GM12878 (cell line): ENCODE measurements at regions not wholly inside any gene's neighbourhood (a gene's known extent, or its start where the extent isn't known, plus 50 kb on each side); places are given as distances from the start of the nearest gene placed in this dataset.

Experiments
- ASH2L ChIP-seq: fragments of 300-600, 200-600 bp; sonication (generic); IDR thresholded peaks from 2 replicates; pipeline ENCODE4 v1.6.1; 2017; ENCODE audit warnings: low read depth, mild to moderate bottlenecking, borderline replicate concordance
- ETV6 ChIP-seq, 2 experiments: fragments of 450-650 bp in 1 of 2; IDR thresholded peaks in 1 of 2; conservative IDR thresholded peaks in 1 of 2; 2 replicates each; pipeline ENCODE4 v1.6.1; 2014; ENCODE audit warnings: antibody characterized with exemption in 1 of 2, borderline replicate concordance in 1 of 2, low read depth in 1 of 2, mild to moderate bottlenecking in 1 of 2, moderate library complexity in 1 of 2
- EZH2 ChIP-seq: IDR thresholded peaks from 2 replicates; pipeline ENCODE4 v1.6.1; 2012; ENCODE audit warnings: low read depth, mild to moderate bottlenecking, control low read depth, inconsistent platforms, low read length, borderline replicate concordance; ENCODE audit not compliant: control insufficient read depth
- GATAD2B ChIP-seq: fragments of 450-650 bp; conservative IDR thresholded peaks from 2 replicates; pipeline ENCODE4 v1.6.1; 2017; ENCODE audit warnings: low read depth, mild to moderate bottlenecking, moderate library complexity
- TF ChIP-seq, protein P1 (sequence below): IDR thresholded peaks from 2 replicates; pipeline ENCODE4 v1.6.1; 2012; ENCODE audit warnings: mild to moderate bottlenecking, low read depth, low read length
- TF ChIP-seq, protein P2 (sequence below), 3 experiments: IDR thresholded peaks in 2 of 3; conservative IDR thresholded peaks in 1 of 3; 2 replicates each; pipeline ENCODE4 v1.5.1; 2011; ENCODE audit warnings: low read depth in 3 of 3, low read length in 3 of 3, mild to moderate bottlenecking in 3 of 3, control low read depth in 2 of 3, moderate library complexity in 2 of 3, inconsistent platforms in 1 of 3, mixed read lengths in 1 of 3; ENCODE audit not compliant: control insufficient read depth in 2 of 3, insufficient read depth in 1 of 3; ENCODE audit errors: extremely low read depth in 1 of 3

DNA sequence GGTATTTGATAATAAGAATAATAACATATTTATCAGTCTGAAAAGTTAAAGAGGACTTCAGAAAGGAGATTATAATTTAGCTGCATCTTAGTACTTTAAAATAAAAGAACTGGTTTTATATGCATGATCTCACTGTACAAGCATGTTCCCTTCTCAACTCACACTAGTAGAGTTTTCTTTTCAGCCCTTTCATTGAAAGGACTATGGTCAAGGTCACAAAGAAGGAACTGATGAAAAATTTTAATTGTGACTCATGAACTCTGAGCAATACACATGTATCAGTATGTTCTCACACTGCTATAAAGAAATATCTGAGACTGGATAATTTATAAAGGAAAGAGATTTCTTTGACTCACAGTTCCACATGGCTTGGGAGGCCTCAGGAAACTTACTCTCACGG is 73.7 kb upstream of the NDST4 start:
- TF ChIP-seq EZH2 = no peak
- no peak for TF ChIP-seq GATAD2B
- TF ChIP-seq, protein P1, sequence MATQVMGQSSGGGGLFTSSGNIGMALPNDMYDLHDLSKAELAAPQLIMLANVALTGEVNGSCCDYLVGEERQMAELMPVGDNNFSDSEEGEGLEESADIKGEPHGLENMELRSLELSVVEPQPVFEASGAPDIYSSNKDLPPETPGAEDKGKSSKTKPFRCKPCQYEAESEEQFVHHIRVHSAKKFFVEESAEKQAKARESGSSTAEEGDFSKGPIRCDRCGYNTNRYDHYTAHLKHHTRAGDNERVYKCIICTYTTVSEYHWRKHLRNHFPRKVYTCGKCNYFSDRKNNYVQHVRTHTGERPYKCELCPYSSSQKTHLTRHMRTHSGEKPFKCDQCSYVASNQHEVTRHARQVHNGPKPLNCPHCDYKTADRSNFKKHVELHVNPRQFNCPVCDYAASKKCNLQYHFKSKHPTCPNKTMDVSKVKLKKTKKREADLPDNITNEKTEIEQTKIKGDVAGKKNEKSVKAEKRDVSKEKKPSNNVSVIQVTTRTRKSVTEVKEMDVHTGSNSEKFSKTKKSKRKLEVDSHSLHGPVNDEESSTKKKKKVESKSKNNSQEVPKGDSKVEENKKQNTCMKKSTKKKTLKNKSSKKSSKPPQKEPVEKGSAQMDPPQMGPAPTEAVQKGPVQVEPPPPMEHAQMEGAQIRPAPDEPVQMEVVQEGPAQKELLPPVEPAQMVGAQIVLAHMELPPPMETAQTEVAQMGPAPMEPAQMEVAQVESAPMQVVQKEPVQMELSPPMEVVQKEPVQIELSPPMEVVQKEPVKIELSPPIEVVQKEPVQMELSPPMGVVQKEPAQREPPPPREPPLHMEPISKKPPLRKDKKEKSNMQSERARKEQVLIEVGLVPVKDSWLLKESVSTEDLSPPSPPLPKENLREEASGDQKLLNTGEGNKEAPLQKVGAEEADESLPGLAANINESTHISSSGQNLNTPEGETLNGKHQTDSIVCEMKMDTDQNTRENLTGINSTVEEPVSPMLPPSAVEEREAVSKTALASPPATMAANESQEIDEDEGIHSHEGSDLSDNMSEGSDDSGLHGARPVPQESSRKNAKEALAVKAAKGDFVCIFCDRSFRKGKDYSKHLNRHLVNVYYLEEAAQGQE = no peak
- TF ChIP-seq, protein P2, sequence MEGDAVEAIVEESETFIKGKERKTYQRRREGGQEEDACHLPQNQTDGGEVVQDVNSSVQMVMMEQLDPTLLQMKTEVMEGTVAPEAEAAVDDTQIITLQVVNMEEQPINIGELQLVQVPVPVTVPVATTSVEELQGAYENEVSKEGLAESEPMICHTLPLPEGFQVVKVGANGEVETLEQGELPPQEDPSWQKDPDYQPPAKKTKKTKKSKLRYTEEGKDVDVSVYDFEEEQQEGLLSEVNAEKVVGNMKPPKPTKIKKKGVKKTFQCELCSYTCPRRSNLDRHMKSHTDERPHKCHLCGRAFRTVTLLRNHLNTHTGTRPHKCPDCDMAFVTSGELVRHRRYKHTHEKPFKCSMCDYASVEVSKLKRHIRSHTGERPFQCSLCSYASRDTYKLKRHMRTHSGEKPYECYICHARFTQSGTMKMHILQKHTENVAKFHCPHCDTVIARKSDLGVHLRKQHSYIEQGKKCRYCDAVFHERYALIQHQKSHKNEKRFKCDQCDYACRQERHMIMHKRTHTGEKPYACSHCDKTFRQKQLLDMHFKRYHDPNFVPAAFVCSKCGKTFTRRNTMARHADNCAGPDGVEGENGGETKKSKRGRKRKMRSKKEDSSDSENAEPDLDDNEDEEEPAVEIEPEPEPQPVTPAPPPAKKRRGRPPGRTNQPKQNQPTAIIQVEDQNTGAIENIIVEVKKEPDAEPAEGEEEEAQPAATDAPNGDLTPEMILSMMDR (IDR thresholded peaks at IDR 0.05 in 2 of 3, conservative IDR thresholded peaks at IDR 0.05 in 1 of 3; ENCODE audit: control insufficient read depth in 2 of 3, extremely low read depth in 1 of 3, insufficient read depth in 1 of 3, low read depth in 3 of 3, low read length in 3 of 3) = no peak
- TF ChIP-seq ASH2L = no peak
- TF ChIP-seq ETV6 (conservative IDR thresholded peaks at IDR 0.05 in 1 of 2, IDR thresholded peaks at IDR 0.05 in 1 of 2; ENCODE audit: borderline replicate concordance in 1 of 2, low read depth in 1 of 2) = no peak
